ENCODE measurements at regions not wholly inside any gene's neighbourhood (a gene's known extent, or its start where the extent isn't known, plus 50 kb on each side); places are given as distances from the start of the nearest gene placed in this dataset.

- no peak for TF ChIP-seq CTCF (conservative IDR thresholded peaks at IDR 0.05; ENCODE audit: control insufficient read depth, insufficient read depth, low read depth, low read length)
- no peak overlapping the region for H3K4me3 ChIP-seq (ENCODE audit: control insufficient read depth, low read depth, low read length)
- peak; percentile 32 for DNase-seq (ENCODE audit: low read depth)
Observed at GRCh38 chr20:11118802-11119380, 445.1 kb upstream of the JAG1 start.

GRCh38 chr20:11119573-11119972 lies 445.8 kb upstream of the JAG1 start:
- no peak for TF ChIP-seq CTCF (conservative IDR thresholded peaks at IDR 0.05; ENCODE audit: control insufficient read depth, insufficient read depth, low read depth, low read length)
- no peak for DNase-seq (ENCODE audit: low read depth)
- H3K4me3 ChIP-seq (ENCODE audit: control insufficient read depth, low read depth, low read length): no peak overlapping the region

GRCh38 chr20:11120431-11120830 lies 446.6 kb upstream of the JAG1 start:
- TF ChIP-seq CTCF (conservative IDR thresholded peaks at IDR 0.05; ENCODE audit: control insufficient read depth, insufficient read depth, low read depth, low read length): no peak
- H3K4me3 ChIP-seq (ENCODE audit: control insufficient read depth, low read depth, low read length): no peak overlapping the region
- DNase-seq (ENCODE audit: low read depth): peak; percentile 16

- DNase-seq (ENCODE audit: low read depth): peak; percentile 63
- H3K4me3 ChIP-seq (ENCODE audit: control insufficient read depth, low read depth, low read length): no peak overlapping the region
- no peak for TF ChIP-seq CTCF (conservative IDR thresholded peaks at IDR 0.05; ENCODE audit: control insufficient read depth, insufficient read depth, low read depth, low read length)
Observed at GRCh38 chr20:11124849-11125505, 451.2 kb upstream of the JAG1 start.

GRCh38 chr20:11128220-11128718 lies 454.5 kb upstream of the JAG1 start:
- H3K4me3 ChIP-seq (ENCODE audit: control insufficient read depth, low read depth, low read length): no peak overlapping the region
- TF ChIP-seq CTCF (conservative IDR thresholded peaks at IDR 0.05; ENCODE audit: control insufficient read depth, insufficient read depth, low read depth, low read length): no peak
- DNase-seq (ENCODE audit: low read depth): peak; percentile 70

- no peak for DNase-seq (ENCODE audit: low read depth)
- H3K4me3 ChIP-seq (ENCODE audit: control insufficient read depth, low read depth, low read length): no peak overlapping the region
- no peak for TF ChIP-seq CTCF (conservative IDR thresholded peaks at IDR 0.05; ENCODE audit: control insufficient read depth, insufficient read depth, low read depth, low read length)
Observed at GRCh38 chr20:11128721-11129120, 454.9 kb upstream of the JAG1 start.

All from fibroblast of mammary gland (primary cell).